ENCODE measurements at regions not wholly inside any gene's neighbourhood (a gene's known extent, or its start where the extent isn't known, plus 50 kb on each side); places are given as distances from the start of the nearest gene placed in this dataset.

DNA sequence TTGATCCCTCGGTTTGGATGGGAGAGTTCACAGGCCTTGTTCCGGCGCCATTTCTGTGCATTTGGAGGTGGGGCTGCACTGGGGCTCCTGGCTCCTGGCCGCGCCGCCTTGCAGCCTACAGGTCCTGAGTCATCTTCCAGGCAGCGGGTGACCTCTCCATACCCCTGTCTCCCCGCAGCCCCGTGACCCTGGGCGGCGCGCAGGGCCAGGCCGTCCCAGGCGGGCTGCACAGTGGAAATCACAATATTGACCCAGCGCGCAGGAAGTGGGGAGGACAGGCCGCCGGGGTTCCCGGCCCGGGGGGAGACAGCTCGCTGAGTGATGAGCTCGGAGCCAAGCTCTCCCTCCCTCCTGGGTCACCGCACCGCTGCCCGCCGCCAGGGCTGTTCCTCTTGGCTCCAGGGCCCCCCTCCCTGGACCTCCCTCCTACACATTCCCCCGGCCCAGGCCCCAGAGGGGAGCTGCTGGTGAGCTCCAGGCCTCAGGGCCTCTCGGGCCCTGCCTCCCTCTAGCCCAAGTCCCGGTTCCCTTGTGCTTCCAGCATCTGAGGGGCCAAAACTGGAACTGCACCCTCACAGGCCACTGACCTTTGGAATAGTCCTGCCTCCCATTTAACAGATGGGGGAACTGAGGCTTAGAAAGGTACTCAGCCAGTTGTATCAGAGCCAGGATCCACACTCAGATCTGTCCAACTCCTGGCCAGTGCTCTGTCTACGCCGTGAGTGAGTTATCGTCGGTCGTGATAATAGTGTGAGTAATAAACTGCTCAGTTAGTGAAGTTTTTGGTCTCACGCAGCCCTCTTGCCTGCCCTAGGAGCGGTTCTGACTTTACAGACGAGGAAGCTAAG lies 142.9 kb upstream of the WNT4 start:
- DNase-seq (ENCODE audit: low spot score) = no peak

GRCh38 chr1:22286491-22286890 lies 143.6 kb upstream of the WNT4 start:
- no peak for DNase-seq (ENCODE audit: low spot score)

DNA sequence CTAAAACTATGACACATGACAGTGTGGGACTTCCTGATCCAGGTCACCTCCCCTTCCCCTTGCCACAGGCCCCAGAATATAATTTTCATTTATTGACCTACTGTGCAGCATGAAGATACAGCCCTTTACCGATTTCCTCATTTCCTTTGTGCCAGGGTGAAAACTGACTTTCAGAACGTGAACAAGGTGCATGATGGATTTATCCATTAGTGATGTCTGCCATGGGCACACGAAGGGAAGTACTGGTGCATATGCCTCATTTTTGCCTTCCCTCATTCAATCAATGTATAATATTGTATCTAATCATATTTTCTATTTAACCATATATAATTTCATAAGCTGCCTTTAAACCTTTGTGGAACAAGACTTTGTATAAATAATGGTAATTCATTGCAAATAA lies 144.4 kb upstream of the WNT4 start:
- no peak for DNase-seq (ENCODE audit: low spot score)

DNA sequence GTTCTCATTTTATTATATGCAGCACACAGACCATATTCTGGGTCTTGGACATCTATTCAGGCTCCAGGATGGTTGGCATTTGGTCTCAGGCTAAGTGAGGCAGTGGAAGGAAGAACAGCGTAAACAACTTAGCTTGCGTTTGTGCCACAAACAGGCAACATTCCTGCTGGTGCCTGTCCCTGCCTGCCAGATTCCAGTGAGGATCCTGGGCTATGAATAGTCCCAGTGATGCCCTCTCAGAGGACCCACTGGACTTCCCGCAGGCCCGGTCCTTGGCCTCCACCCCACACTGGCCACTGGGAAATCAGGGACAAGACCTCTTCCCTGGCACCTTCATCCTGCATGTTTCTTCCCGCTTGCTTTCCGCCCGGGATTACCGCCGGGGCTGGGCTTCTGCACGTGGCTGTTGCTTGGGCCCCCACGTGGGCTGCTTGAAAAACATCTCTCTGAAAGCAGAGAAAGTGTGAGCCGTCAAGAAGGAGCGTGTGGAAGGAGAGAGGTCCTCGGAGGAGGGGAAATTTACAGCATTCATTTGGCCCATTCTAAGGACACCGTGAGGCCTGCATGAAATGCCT lies 145.1 kb upstream of the WNT4 start:
- DNase-seq (ENCODE audit: low spot score) = no peak

DNA sequence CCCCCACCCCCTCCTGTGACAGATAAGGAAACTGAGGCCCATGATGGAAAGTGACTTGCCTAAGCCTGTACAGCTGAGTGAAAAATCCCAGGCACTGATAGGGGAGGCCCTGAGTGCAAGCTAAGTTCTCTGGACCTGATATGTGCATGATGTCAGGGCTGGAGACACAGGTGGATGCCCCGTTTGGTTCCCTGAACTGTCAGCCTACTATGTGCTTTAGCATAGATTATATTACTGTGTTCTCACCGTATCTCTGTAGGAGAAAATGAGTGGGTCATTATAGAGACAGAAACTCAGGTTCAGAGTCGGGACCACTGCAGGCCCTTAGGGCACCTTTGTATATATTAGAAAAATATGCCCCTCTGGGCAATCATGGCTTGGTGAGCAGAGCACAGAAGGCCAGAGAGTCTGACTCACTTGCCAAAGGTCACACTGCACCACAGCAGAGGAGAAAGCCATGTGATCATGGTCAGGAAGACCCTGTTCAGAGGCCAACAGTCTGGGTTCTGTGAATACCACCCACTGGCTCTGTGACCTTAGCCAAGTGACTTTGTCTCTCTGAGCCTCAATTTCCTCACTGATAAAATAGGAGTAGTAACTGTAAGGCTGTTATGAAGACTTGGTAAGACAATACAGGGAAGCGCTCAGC lies 145.8 kb upstream of the WNT4 start:
- no peak for DNase-seq (ENCODE audit: low spot score)

- DNase-seq (ENCODE audit: low spot score) = no peak
These were observed 146.6 kb upstream of the WNT4 start for GRCh38 chr1:22289307-22289995.

- no peak for DNase-seq (ENCODE audit: low spot score)
These were observed 147.3 kb upstream of the WNT4 start for GRCh38 chr1:22290157-22290556.

GRCh38 chr1:22290611-22291010 lies 147.7 kb upstream of the WNT4 start:
- DNase-seq (ENCODE audit: low spot score) = no peak

DNA sequence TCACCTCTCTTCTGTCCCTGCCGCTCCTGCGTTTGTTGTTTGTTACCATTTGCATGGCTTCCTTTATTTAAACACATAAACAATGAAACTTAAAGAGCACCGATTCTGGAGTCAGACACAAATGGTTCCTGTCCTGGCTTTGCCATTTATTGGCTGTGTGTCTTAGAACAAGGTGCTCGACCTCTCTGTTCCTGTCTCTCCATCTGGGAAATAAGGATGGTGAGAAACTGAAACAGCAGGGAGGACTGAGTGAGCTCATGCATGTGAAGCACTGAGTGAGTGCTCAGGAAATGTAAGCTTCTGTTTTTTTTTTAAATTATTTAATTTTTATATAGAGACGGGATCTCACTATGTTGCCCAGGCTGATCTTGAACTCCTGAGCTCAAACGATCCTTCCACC lies 148.2 kb upstream of the WNT4 start:
- no peak for DNase-seq (ENCODE audit: low spot score)

DNA sequence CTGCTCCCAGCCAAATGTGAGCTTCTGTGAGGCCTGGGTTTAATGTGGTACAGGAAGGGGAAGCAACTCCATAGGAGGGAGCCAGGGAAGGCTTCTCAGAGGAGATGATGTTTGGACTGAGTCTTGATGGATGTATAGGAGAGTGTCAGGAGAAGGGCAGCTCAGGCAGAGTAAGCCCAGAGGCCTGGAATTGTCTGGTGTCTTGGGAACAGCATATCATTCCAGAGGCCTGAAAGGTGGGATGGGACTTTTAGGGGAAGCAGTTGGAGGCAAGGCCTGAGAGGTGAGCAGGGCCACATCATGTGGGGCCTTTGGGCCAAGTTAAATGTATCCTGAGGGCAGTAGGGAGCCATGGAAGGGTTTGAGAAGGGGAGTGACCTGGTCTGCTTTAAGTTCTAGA lies 148.6 kb upstream of the WNT4 start:
- no peak for DNase-seq (ENCODE audit: low spot score)

DNA sequence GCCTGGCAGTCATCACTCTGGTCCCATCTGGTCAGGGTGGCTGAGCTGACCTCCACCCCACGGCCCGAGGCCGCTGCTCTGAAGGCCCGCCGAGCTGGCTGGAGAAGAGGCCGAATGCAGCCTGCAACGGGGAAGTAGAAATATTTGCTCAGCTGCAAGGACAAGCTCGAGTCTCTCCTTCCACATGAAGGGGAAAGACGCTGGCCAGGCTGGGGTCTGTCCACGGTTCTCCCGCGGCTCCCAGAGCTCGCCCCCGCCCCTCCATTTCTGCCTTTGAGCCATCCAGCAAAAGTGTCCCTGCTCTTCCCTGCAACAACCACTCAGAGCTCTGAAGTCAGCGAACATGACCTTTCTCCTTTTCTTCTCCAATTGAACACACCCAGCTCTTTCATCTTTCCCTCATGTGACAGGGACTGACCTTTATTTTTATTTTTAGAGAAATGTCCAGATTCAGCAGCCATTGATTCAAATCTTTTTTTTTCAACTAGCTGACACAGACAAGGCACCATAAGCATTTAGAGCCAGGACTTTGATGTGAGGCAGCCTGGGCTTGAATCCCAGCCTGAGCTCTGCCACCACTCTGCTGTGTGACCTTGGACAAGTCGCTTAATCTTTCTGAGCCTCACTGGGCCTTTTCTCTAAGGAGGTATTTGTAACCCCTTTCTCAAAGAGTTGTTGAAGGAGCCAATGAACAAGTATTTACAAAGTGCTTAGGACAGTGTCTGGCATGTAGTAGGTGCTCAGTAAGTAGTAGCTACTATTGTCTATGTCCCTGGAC lies 149.3 kb upstream of the WNT4 start:
- DNase-seq (ENCODE audit: low spot score) = no peak

DNA sequence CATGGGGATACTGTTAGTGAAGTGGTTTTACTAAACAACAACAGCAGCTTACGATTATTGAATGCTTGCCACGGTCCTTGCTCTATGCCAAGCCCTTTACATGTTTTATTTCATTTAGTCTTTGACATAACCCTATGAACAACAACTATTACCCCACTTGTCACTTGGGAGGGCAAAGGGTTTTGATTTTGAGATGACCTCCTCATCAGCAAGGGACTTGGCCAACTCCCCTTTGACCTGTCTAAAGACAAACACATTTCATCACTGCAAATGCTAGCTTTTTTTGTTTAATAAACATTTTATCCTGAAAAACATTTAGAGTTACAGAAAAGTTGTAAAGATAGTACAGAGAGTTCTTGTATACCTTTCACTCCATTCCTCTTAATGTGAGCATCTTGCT lies 152.5 kb upstream of the WNT4 start:
- DNase-seq (ENCODE audit: low spot score) = no peak

DNA sequence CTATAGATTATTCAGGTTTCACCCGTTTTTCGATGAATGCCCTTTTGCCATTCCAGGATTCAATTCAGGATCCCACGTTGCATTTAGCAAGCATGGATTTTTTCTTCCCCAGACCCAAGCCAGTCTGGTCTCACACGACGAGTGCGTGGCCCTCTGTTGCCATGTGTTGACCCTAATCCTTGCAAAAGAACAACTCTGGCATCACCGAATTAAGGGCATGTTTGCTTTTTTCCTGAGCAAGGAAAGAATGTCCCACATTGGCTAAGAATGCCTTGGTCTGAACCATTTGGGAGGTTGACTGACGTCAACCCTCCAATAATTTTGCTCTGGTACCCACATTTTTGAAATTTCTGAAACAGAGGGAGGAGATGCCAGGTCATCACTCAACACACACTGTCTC lies 153.0 kb upstream of the WNT4 start:
- DNase-seq (ENCODE audit: low spot score) = no peak

- no peak for DNase-seq (ENCODE audit: low spot score)
These were observed 154.0 kb upstream of the WNT4 start for GRCh38 chr1:22296701-22297591.

DNA sequence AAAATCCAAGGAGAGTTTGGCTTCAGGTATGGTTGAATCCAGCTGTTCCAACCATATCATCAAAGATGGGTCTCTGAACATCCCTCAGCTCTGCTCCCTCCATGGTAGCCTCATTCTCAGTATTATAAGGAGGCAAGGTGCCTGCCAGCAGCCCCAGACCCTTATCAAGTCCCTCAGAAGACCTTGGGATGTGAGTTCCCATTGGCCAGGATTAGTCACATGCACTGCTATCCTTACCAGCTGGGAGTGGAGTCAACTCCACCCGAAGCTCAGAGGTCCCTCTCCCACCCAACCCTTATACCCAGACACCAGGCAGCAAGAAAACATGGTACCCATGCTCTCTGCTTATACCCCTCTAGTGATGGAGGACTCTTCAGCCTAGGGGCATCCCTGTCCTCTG lies 153.7 kb upstream of the ZBTB40 start:
- DNase-seq (ENCODE audit: low spot score) = no peak

DNA sequence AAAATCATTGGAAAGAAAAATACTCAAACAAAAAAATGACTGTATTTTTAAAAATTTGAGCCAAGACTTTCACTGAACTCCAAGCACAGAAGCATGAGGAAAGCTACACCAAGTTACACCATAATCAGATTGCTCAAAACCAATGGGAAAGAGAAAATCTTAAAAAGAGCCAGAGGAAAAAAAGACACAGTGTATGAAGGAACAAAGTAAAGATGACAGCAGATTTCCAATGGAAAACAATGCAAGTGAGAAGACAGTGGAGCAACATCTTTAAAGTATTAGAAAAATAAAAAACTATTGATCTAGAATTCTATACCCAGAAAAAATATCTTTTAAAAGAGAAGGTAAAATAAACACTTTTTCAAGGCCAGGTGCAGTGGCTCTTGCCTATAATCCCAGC lies 147.8 kb upstream of the ZBTB40 start:
- no peak for DNase-seq (ENCODE audit: low spot score)

- no peak for DNase-seq (ENCODE audit: low spot score)
These were observed 142.1 kb upstream of the ZBTB40 start for GRCh38 chr1:22309572-22309971.

DNA sequence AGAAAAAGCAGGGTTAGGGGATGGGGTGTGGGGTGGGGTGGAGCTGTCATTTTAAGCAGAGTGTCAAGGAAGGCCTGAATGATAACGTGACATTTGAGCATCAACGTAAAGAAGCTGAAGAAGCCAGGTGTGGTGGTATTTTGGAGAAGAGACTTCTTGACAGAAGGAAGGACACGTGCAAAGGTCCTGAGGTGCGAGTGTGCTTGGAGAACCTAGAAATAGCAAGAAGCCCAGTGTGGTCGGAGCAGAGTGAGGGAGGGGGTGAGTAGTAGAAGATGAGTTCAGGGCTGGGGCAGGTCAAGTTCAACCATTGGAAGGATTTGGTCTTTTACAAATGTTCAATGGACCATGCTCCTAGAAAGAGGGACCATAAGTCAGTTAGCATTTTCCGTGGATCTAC lies 140.2 kb upstream of the ZBTB40 start:
- DNase-seq (ENCODE audit: low spot score) = no peak

DNA sequence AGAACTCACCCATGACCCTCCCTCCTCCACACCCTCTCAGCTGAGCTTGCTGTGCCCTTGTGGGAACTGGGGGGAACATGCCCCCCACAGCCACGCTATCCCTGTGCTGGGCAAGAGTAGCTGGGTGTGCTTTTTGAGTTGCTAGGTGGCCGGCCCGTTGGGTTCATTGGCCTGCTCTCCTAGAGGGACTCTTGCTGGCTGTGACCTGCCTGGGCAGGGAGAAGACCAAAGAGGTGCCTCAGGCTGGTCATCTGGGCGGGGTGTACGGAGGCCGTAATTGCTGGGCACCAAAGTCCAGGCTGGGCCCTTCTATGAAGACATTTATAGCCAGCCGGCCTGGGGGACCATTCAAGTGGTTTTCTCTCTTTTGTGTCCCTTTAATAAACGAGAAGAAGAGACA lies 138.3 kb upstream of the ZBTB40 start:
- DNase-seq (ENCODE audit: low spot score) = no peak

DNA sequence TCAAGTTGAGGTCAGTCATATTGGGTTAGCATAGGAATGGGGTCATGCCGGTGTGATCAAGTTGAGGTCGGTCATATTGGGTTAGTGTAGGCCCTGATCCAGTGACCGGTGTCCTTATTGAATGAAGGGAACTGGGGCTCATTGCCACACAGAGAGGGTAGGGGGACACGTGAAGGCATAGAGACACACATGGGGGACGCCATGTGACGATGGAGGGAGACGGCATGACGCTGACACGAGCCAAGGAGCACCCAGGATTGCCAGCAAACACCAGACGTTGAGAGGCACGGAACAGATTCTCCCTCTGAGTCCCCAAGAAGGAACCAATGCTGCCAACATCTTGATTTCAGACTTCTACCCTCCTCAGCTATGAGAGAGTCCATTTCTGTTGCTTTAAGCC lies 136.9 kb upstream of the ZBTB40 start:
- no peak for DNase-seq (ENCODE audit: low spot score)
